Keratinocyte (primary cell): ENCODE measurements at regions not wholly inside any gene's neighbourhood (a gene's known extent, or its start where the extent isn't known, plus 50 kb on each side); places are given as distances from the start of the nearest gene placed in this dataset.

Experiments
- EZH2 ChIP-seq: IDR thresholded peaks from one replicate; pipeline ENCODE4 v1.6.1; 2012; ENCODE audit warnings: inconsistent platforms, mild to moderate bottlenecking, low read length, moderate library complexity
- TF ChIP-seq, protein P1 (sequence below), 3 experiments: IDR thresholded peaks in 1 of 3; conservative IDR thresholded peaks in 1 of 3; optimal IDR thresholded peaks in 1 of 3; 2 replicates in 2 of 3; 3 replicates in 1 of 3; pipeline versions ENCODE3 to v1.5.1; 2011; ENCODE audit warnings: low read length in 3 of 3, mild to moderate bottlenecking in 3 of 3, moderate library complexity in 2 of 3, control low read depth in 1 of 3, inconsistent platforms in 1 of 3; ENCODE audit not compliant: insufficient read depth in 2 of 3; ENCODE audit errors: extremely low read depth in 1 of 3

- TF ChIP-seq, protein P1, sequence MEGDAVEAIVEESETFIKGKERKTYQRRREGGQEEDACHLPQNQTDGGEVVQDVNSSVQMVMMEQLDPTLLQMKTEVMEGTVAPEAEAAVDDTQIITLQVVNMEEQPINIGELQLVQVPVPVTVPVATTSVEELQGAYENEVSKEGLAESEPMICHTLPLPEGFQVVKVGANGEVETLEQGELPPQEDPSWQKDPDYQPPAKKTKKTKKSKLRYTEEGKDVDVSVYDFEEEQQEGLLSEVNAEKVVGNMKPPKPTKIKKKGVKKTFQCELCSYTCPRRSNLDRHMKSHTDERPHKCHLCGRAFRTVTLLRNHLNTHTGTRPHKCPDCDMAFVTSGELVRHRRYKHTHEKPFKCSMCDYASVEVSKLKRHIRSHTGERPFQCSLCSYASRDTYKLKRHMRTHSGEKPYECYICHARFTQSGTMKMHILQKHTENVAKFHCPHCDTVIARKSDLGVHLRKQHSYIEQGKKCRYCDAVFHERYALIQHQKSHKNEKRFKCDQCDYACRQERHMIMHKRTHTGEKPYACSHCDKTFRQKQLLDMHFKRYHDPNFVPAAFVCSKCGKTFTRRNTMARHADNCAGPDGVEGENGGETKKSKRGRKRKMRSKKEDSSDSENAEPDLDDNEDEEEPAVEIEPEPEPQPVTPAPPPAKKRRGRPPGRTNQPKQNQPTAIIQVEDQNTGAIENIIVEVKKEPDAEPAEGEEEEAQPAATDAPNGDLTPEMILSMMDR (optimal IDR thresholded peaks at IDR 0.05 in 1 of 3, IDR thresholded peaks at IDR 0.05 in 1 of 3, conservative IDR thresholded peaks at IDR 0.05 in 1 of 3; ENCODE audit: extremely low read depth in 1 of 3, insufficient read depth in 2 of 3, low read length in 3 of 3) = peak; percentile 18 to 47 (median 43)
- no peak for TF ChIP-seq EZH2
These were observed 60.1 kb upstream of the TMEM132E start for GRCh38 chr17:34519282-34519681.
